ENCODE measurements at regions not wholly inside any gene's neighbourhood (a gene's known extent, or its start where the extent isn't known, plus 50 kb on each side); places are given as distances from the start of the nearest gene placed in this dataset.

- no peaks in the 10 kb centered on the region for H3K27me3 ChIP-seq (ENCODE audit: control insufficient read depth, extremely low read depth, insufficient read depth, low read length)
- H3K36me3 ChIP-seq (ENCODE audit: control insufficient read depth in 2 of 2, extremely low read depth in 1 of 2, insufficient read depth in 2 of 2, low read length in 2 of 2): no peaks in the 10 kb centered on the region
- H4K20me1 ChIP-seq (ENCODE audit: control insufficient read depth, extremely low read depth, insufficient read depth, low read length): no peaks in the 10 kb centered on the region
- no peaks in the 10 kb centered on the region for H3K9me3 ChIP-seq (ENCODE audit: control insufficient read depth, low read depth, low read length)
- dilution Hi-C loops (cut with MboI; ENCODE audit: extremely low pct_ligation_motif_present, low sequenced_read_pairs): no loop called here
- H3K27ac ChIP-seq (ENCODE audit: control insufficient read depth, insufficient read depth, low read length): no peak overlapping the region
- H3K79me2 ChIP-seq (ENCODE audit: control insufficient read depth, insufficient read depth, low read length): no peaks in the 10 kb centered on the region
- no peak for FAIRE-seq
- no peak overlapping the region for H3K9ac ChIP-seq (ENCODE audit: control insufficient read depth, extremely low read depth, insufficient read depth, low read length)
- no peak overlapping the region for H2AFZ ChIP-seq (ENCODE audit: control insufficient read depth, low read length)
- DNase-seq (ENCODE audit: low read depth, low spot score): no peak
- H3K4me2 ChIP-seq (ENCODE audit: control insufficient read depth, extremely low read depth, insufficient read depth, low read depth, low read length): no peak overlapping the region
- TF ChIP-seq, protein P1, sequence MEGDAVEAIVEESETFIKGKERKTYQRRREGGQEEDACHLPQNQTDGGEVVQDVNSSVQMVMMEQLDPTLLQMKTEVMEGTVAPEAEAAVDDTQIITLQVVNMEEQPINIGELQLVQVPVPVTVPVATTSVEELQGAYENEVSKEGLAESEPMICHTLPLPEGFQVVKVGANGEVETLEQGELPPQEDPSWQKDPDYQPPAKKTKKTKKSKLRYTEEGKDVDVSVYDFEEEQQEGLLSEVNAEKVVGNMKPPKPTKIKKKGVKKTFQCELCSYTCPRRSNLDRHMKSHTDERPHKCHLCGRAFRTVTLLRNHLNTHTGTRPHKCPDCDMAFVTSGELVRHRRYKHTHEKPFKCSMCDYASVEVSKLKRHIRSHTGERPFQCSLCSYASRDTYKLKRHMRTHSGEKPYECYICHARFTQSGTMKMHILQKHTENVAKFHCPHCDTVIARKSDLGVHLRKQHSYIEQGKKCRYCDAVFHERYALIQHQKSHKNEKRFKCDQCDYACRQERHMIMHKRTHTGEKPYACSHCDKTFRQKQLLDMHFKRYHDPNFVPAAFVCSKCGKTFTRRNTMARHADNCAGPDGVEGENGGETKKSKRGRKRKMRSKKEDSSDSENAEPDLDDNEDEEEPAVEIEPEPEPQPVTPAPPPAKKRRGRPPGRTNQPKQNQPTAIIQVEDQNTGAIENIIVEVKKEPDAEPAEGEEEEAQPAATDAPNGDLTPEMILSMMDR (optimal IDR thresholded peaks at IDR 0.05 in 1 of 3, IDR thresholded peaks at IDR 0.05 in 1 of 3, conservative IDR thresholded peaks at IDR 0.05 in 1 of 3; ENCODE audit: extremely low read depth in 1 of 3, insufficient read depth in 2 of 3, low read length in 3 of 3): no peak
- TF ChIP-seq EZH2 (IDR thresholded peaks at IDR 0.05; ENCODE audit: low read length): no peak
- H3K4me1 ChIP-seq (ENCODE audit: control insufficient read depth, extremely low read depth, insufficient read depth, low read length): peaks cover 3% of the 10 kb centered on the region
- no peaks in the 10 kb centered on the region for H3K9me1 ChIP-seq (ENCODE audit: control insufficient read depth, extremely low read depth, insufficient read depth, low read length)
- H3K4me3 ChIP-seq (ENCODE audit: control insufficient read depth in 2 of 3, extremely low read depth in 1 of 3, insufficient read depth in 2 of 3, low read depth in 1 of 3, low read length in 3 of 3): no peak overlapping the region
Measured at GRCh38 chr16:79401782-79402181, 198.8 kb downstream of the MAF start.

GRCh38 chr16:79401157-79401556 lies 199.4 kb downstream of the MAF start:
- H3K79me2 ChIP-seq (ENCODE audit: control insufficient read depth, insufficient read depth, low read length): no peaks in the 10 kb centered on the region
- TF ChIP-seq, protein P1 (optimal IDR thresholded peaks at IDR 0.05 in 1 of 3, IDR thresholded peaks at IDR 0.05 in 1 of 3, conservative IDR thresholded peaks at IDR 0.05 in 1 of 3; ENCODE audit: extremely low read depth in 1 of 3, insufficient read depth in 2 of 3, low read length in 3 of 3): no peak
- TF ChIP-seq EZH2 (IDR thresholded peaks at IDR 0.05; ENCODE audit: low read length): no peak
- H3K9ac ChIP-seq (ENCODE audit: control insufficient read depth, extremely low read depth, insufficient read depth, low read length): no peak overlapping the region
- H3K4me3 ChIP-seq (ENCODE audit: control insufficient read depth in 2 of 3, extremely low read depth in 1 of 3, insufficient read depth in 2 of 3, low read depth in 1 of 3, low read length in 3 of 3): no peak overlapping the region
- H3K27ac ChIP-seq (ENCODE audit: control insufficient read depth, insufficient read depth, low read length): no peak overlapping the region
- H2AFZ ChIP-seq (ENCODE audit: control insufficient read depth, low read length): no peak overlapping the region
- H3K4me2 ChIP-seq (ENCODE audit: control insufficient read depth, extremely low read depth, insufficient read depth, low read depth, low read length): no peak overlapping the region
- no peaks in the 10 kb centered on the region for H4K20me1 ChIP-seq (ENCODE audit: control insufficient read depth, extremely low read depth, insufficient read depth, low read length)
- H3K4me1 ChIP-seq (ENCODE audit: control insufficient read depth, extremely low read depth, insufficient read depth, low read length): no peaks in the 10 kb centered on the region
- H3K9me1 ChIP-seq (ENCODE audit: control insufficient read depth, extremely low read depth, insufficient read depth, low read length): no peaks in the 10 kb centered on the region
- DNase-seq (ENCODE audit: low read depth, low spot score) (no peak), FAIRE-seq (no peak)
- dilution Hi-C loops (cut with MboI; ENCODE audit: extremely low pct_ligation_motif_present, low sequenced_read_pairs): no loop called here
- no peaks in the 10 kb centered on the region for H3K27me3 ChIP-seq (ENCODE audit: control insufficient read depth, extremely low read depth, insufficient read depth, low read length)
- H3K36me3 ChIP-seq (ENCODE audit: control insufficient read depth in 2 of 2, extremely low read depth in 1 of 2, insufficient read depth in 2 of 2, low read length in 2 of 2): no peaks in the 10 kb centered on the region
- H3K9me3 ChIP-seq (ENCODE audit: control insufficient read depth, low read depth, low read length): no peaks in the 10 kb centered on the region

Data from keratinocyte (primary cell).